ENCODE measurements at regions not wholly inside any gene's neighbourhood (a gene's known extent, or its start where the extent isn't known, plus 50 kb on each side); places are given as distances from the start of the nearest gene placed in this dataset.

DNA sequence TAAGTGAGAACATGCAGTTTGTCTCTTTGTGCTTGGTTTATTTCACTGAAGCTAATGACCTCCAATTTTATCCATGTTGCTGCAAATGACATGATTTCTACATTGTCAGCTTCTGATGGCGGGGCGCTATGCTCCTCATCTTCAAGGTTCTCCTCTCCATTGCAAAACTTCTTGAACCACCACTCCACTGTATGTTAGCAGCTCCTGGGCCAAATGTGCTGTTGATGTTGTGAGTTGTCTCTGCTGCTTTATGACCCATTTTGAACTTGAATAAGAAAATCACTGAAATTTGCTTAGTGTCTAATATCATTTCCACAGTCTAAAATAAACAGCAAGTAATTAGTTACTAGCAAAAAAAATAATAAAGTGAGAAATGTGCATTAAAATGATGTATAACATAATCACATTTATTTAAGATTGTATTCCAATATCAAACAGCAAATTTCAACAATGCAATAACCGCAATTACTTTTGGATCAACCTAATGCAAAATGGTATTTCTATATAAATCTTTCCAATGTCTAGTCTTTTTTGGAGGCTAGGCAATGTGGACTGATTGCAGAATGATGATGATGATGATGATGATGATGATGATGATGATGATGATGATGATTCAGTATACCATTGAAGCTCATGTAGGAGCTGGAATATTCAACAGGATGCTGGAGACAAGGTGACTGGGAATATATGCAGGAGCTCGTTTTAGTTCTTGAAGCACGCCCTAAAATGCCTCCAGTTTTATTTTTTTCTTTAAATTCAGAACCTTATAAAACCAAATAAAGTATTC, 304.9 kb upstream of the KYNU start:
- no peak overlapping the region for H2AFZ ChIP-seq (ENCODE audit: insufficient read depth, low read depth, low read length, poor library complexity, severe bottlenecking)
- H3K4me1 ChIP-seq (ENCODE audit: control insufficient read depth in 2 of 2, insufficient read depth in 2 of 2, low read length in 2 of 2), result no peaks in the 10 kb centered on the region
- H3K4me2 ChIP-seq (replicated peaks; ENCODE audit: low read depth, low read length, poor library complexity, severe bottlenecking), result no peak overlapping the region
- no peaks in the 10 kb centered on the region for H3K36me3 ChIP-seq (replicated peaks in 1 of 2; ENCODE audit: control extremely low read depth in 1 of 2, control insufficient read depth in 1 of 2, extremely low read depth in 1 of 2, insufficient read depth in 2 of 2, low read length in 1 of 2)
- no peak for TF ChIP-seq EZH2 (IDR thresholded peaks at IDR 0.05; ENCODE audit: borderline replicate concordance, insufficient read depth, low read depth, low read length, poor library complexity, severe bottlenecking)
- CTCF ChIA-PET, result no interaction called here
- H3K79me2 ChIP-seq (ENCODE audit: control insufficient read depth, insufficient read depth, low read length), result no peaks in the 10 kb centered on the region
- no peak overlapping the region for H3K4me3 ChIP-seq (ENCODE audit: control extremely low read depth in 1 of 5, extremely low read depth in 1 of 5, insufficient read depth in 1 of 5, low read depth in 2 of 5, low read length in 4 of 5)
- H3K9ac ChIP-seq (ENCODE audit: low read length), result no peak overlapping the region
- DNase-seq (no peak), ATAC-seq (ENCODE audit: low read depth) (no peak)
- no peak overlapping the region for H3K27ac ChIP-seq (ENCODE audit: low read length in 2 of 2)
- H3K4me1 Mint-ChIP-seq, result no peaks in the 10 kb centered on the region
- H3K9me3 ChIP-seq (ENCODE audit: control extremely low read depth in 1 of 3, control insufficient read depth in 2 of 3, insufficient read depth in 1 of 3, low read length in 2 of 3), result no peaks in the 10 kb centered on the region
- peaks cover 15% of the 10 kb centered on the region for H3K27me3 Mint-ChIP-seq
- no peak overlapping the region for H3K4me3 Mint-ChIP-seq
- no peaks in the 10 kb centered on the region for H3K9me3 Mint-ChIP-seq (ENCODE audit: insufficient read depth)
- H4K20me1 ChIP-seq (ENCODE audit: control insufficient read depth, insufficient read depth, low read length, poor library complexity, severe bottlenecking), result no peaks in the 10 kb centered on the region
- WGBS (ENCODE audit: insufficient coverage), result no CpG with 5 or more reads among the region's 5 CpGs
- POLR2A ChIA-PET, result no interaction called here
- H3K27me3 ChIP-seq (replicated peaks in 1 of 4; ENCODE audit: control extremely low read depth in 1 of 4, control insufficient read depth in 3 of 4, insufficient read depth in 4 of 4, low read length in 3 of 4), result peaks cover 0 to 3% (median 0%) of the 10 kb centered on the region in 4 experiments
- intact Hi-C loops (cut with micrococcal nuclease), result no loop called here
- no peak overlapping the region for H3K27ac Mint-ChIP-seq

DNA sequence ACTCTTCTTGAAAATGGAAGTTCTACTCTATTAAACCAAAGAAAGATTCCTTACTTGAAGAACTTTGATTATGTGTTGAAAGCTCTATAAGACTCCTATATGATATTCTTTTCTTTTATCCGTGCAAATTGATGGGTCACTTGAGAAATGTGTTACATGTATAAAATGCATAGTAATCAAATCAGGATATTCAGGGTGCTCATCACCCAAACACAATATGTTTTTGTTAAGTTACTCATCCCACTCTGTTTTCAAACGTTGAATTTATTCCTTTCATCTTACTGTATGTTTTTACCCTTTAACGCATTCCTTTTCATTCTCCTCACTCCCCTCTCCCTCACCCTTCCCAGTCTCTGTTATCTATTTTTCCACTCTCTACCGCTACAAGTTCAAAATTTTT, 305.5 kb upstream of the KYNU start:
- no peak overlapping the region for H2AFZ ChIP-seq (ENCODE audit: insufficient read depth, low read depth, low read length, poor library complexity, severe bottlenecking)
- H3K4me2 ChIP-seq (replicated peaks; ENCODE audit: low read depth, low read length, poor library complexity, severe bottlenecking), result no peak overlapping the region
- DNase-seq, result no peak
- no peak for ATAC-seq (ENCODE audit: low read depth)
- H3K9ac ChIP-seq (ENCODE audit: low read length), result no peak overlapping the region
- H3K4me3 ChIP-seq (ENCODE audit: control extremely low read depth in 1 of 5, extremely low read depth in 1 of 5, insufficient read depth in 1 of 5, low read depth in 2 of 5, low read length in 4 of 5), result no peak overlapping the region
- H3K9me3 ChIP-seq (ENCODE audit: control extremely low read depth in 1 of 3, control insufficient read depth in 2 of 3, insufficient read depth in 1 of 3, low read length in 2 of 3), result no peaks in the 10 kb centered on the region
- intact Hi-C loops (cut with micrococcal nuclease), result no loop called here
- ChIA-PET CTCF (no interaction called here), POLR2A (no interaction called here)
- H3K4me1 Mint-ChIP-seq, result no peaks in the 10 kb centered on the region
- H3K27ac Mint-ChIP-seq, result no peak overlapping the region
- no peaks in the 10 kb centered on the region for H3K4me1 ChIP-seq (ENCODE audit: control insufficient read depth in 2 of 2, insufficient read depth in 2 of 2, low read length in 2 of 2)
- no peaks in the 10 kb centered on the region for H3K79me2 ChIP-seq (ENCODE audit: control insufficient read depth, insufficient read depth, low read length)
- TF ChIP-seq, protein P1, sequence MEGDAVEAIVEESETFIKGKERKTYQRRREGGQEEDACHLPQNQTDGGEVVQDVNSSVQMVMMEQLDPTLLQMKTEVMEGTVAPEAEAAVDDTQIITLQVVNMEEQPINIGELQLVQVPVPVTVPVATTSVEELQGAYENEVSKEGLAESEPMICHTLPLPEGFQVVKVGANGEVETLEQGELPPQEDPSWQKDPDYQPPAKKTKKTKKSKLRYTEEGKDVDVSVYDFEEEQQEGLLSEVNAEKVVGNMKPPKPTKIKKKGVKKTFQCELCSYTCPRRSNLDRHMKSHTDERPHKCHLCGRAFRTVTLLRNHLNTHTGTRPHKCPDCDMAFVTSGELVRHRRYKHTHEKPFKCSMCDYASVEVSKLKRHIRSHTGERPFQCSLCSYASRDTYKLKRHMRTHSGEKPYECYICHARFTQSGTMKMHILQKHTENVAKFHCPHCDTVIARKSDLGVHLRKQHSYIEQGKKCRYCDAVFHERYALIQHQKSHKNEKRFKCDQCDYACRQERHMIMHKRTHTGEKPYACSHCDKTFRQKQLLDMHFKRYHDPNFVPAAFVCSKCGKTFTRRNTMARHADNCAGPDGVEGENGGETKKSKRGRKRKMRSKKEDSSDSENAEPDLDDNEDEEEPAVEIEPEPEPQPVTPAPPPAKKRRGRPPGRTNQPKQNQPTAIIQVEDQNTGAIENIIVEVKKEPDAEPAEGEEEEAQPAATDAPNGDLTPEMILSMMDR (IDR thresholded peaks at IDR 0.05), result no peak
- no peak for TF ChIP-seq EZH2 (IDR thresholded peaks at IDR 0.05; ENCODE audit: borderline replicate concordance, insufficient read depth, low read depth, low read length, poor library complexity, severe bottlenecking)
- H3K36me3 ChIP-seq (replicated peaks in 1 of 2; ENCODE audit: control extremely low read depth in 1 of 2, control insufficient read depth in 1 of 2, extremely low read depth in 1 of 2, insufficient read depth in 2 of 2, low read length in 1 of 2), result no peaks in the 10 kb centered on the region
- no peak overlapping the region for H3K4me3 Mint-ChIP-seq
- WGBS (ENCODE audit: insufficient coverage), result 82% methylated on average over 3 of the region's 4 CpGs
- no peak overlapping the region for H3K27ac ChIP-seq (ENCODE audit: low read length in 2 of 2)
- H3K27me3 ChIP-seq (replicated peaks in 1 of 4; ENCODE audit: control extremely low read depth in 1 of 4, control insufficient read depth in 3 of 4, insufficient read depth in 4 of 4, low read length in 3 of 4), result peaks cover 0 to 3% (median 0%) of the 10 kb centered on the region in 4 experiments
- H3K9me3 Mint-ChIP-seq (ENCODE audit: insufficient read depth), result no peaks in the 10 kb centered on the region
- peaks cover 15% of the 10 kb centered on the region for H3K27me3 Mint-ChIP-seq
- no peaks in the 10 kb centered on the region for H4K20me1 ChIP-seq (ENCODE audit: control insufficient read depth, insufficient read depth, low read length, poor library complexity, severe bottlenecking)

Data from B cell (primary cell).